DND-41 (cell line): ENCODE measurements at regions not wholly inside any gene's neighbourhood (a gene's known extent, or its start where the extent isn't known, plus 50 kb on each side); places are given as distances from the start of the nearest gene placed in this dataset.

Experiments used
- ATAC-seq: fragments of 200-7000 bp; cut with Tn5 transposase; 3 replicates; pipeline ENCODE4 v1.9.1; 2021; ENCODE audit warnings: low read depth; ENCODE audit not compliant: insufficient read depth
- DNase-seq: peaks from one replicate; pipeline ENCODE4 v3.0.0-alpha.2; 2020
- H2AFZ ChIP-seq: 2 replicates; pipeline ENCODE4 v1.6.0; 2012; ENCODE audit warnings: low read depth, low read length
- H3K27ac ChIP-seq: 2 replicates; pipeline ENCODE4 v1.5.1; 2012; ENCODE audit warnings: low read length, inconsistent platforms
- H3K27me3 ChIP-seq: fragments of 200-600 bp; sonication (generic); 2 replicates; pipeline ENCODE4 v1.6.0; 2012; ENCODE audit warnings: low read length, mild to moderate bottlenecking, inconsistent platforms; ENCODE audit not compliant: insufficient read depth, poor library complexity
- H3K36me3 ChIP-seq: 2 replicates; pipeline ENCODE4 v1.5.1; 2012; ENCODE audit warnings: low read length, inconsistent platforms; ENCODE audit not compliant: insufficient read depth
- H3K4me1 ChIP-seq: 2 replicates; pipeline ENCODE4 v1.5.1; 2012; ENCODE audit warnings: mild to moderate bottlenecking, low read length; ENCODE audit not compliant: insufficient read depth
- H3K4me2 ChIP-seq: 2 replicates; pipeline ENCODE4 v1.6.0; 2012; ENCODE audit warnings: mild to moderate bottlenecking, moderate library complexity, low read length, inconsistent platforms; ENCODE audit not compliant: insufficient read depth
- H3K4me3 ChIP-seq, 2 experiments: fragments of 200-600 bp in 1 of 2; shearing (Covaris generic) in 1 of 2; 2 replicates each; pipeline ENCODE4 v1.5.1; 2012 to 2016; ENCODE audit warnings: inconsistent platforms in 2 of 2, low read length in 2 of 2, mild to moderate bottlenecking in 2 of 2, low read depth in 1 of 2, moderate library complexity in 1 of 2
- H3K79me2 ChIP-seq: 2 replicates; pipeline ENCODE4 v1.6.0; 2012; ENCODE audit warnings: low read length, inconsistent platforms; ENCODE audit not compliant: insufficient read depth
- H3K9ac ChIP-seq: 2 replicates; pipeline ENCODE4 v1.6.0; 2012; ENCODE audit warnings: low read depth, mild to moderate bottlenecking, inconsistent platforms, low read length, moderate library complexity
- H3K9me3 ChIP-seq: 2 replicates; pipeline ENCODE4 v1.5.1; 2012; ENCODE audit warnings: low read length, moderate library complexity, mild to moderate bottlenecking, inconsistent platforms; ENCODE audit not compliant: insufficient read depth, severe bottlenecking
- H4K20me1 ChIP-seq: 2 replicates; pipeline ENCODE4 v1.6.0; 2012; ENCODE audit warnings: low read length; ENCODE audit not compliant: insufficient read depth
- CTCF ChIP-seq: IDR thresholded peaks from 2 replicates; pipeline ENCODE4 v1.5.1; 2012; ENCODE audit warnings: borderline replicate concordance, low read length, moderate library complexity, mild to moderate bottlenecking; ENCODE audit not compliant: poor library complexity, severe bottlenecking; ENCODE audit errors: extremely low read depth
- EZH2 ChIP-seq: IDR thresholded peaks from 3 replicates; pipeline ENCODE4 v1.6.1; 2012; ENCODE audit warnings: borderline replicate concordance, low read depth, mild to moderate bottlenecking, moderate library complexity, low read length, inconsistent platforms; ENCODE audit not compliant: severe bottlenecking

- ATAC-seq = no peak
- no peak overlapping the region for H3K27ac ChIP-seq
- H2AFZ ChIP-seq = no peak overlapping the region
- no peak overlapping the region for H3K4me2 ChIP-seq
- no peak overlapping the region for H3K4me3 ChIP-seq
- H3K9ac ChIP-seq = no peak overlapping the region
- no peak for DNase-seq
- no peaks in the 10 kb centered on the region for H4K20me1 ChIP-seq
- H3K79me2 ChIP-seq = no peaks in the 10 kb centered on the region
- H3K9me3 ChIP-seq = no peaks in the 10 kb centered on the region
- no peaks in the 10 kb centered on the region for H3K4me1 ChIP-seq
- TF ChIP-seq EZH2 (no peak), CTCF (no peak)
- no peaks in the 10 kb centered on the region for H3K36me3 ChIP-seq
- no peaks in the 10 kb centered on the region for H3K27me3 ChIP-seq
Observed at GRCh38 chr6:101125380-101125971, 244.3 kb upstream of the ASCC3 start.

GRCh38 chr6:101126501-101126900, 245.4 kb upstream of the ASCC3 start:
- TF ChIP-seq CTCF (no peak), EZH2 (no peak)
- ATAC-seq = no peak
- no peaks in the 10 kb centered on the region for H3K9me3 ChIP-seq
- H3K4me3 ChIP-seq = no peak overlapping the region
- no peaks in the 10 kb centered on the region for H4K20me1 ChIP-seq
- H3K4me1 ChIP-seq = no peaks in the 10 kb centered on the region
- no peak overlapping the region for H3K4me2 ChIP-seq
- no peak overlapping the region for H2AFZ ChIP-seq
- H3K27ac ChIP-seq = no peak overlapping the region
- no peaks in the 10 kb centered on the region for H3K36me3 ChIP-seq
- no peaks in the 10 kb centered on the region for H3K79me2 ChIP-seq
- H3K9ac ChIP-seq = no peak overlapping the region
- DNase-seq = no peak
- H3K27me3 ChIP-seq = no peaks in the 10 kb centered on the region

GRCh38 chr6:101129851-101130250, 248.7 kb upstream of the ASCC3 start:
- H3K9me3 ChIP-seq = no peaks in the 10 kb centered on the region
- no peaks in the 10 kb centered on the region for H3K4me1 ChIP-seq
- TF ChIP-seq CTCF (no peak), EZH2 (no peak)
- ATAC-seq = no peak
- DNase-seq = no peak
- H3K79me2 ChIP-seq = no peaks in the 10 kb centered on the region
- no peak overlapping the region for H3K4me3 ChIP-seq
- H4K20me1 ChIP-seq = no peaks in the 10 kb centered on the region
- no peak overlapping the region for H3K27ac ChIP-seq
- no peaks in the 10 kb centered on the region for H3K27me3 ChIP-seq
- no peak overlapping the region for H3K9ac ChIP-seq
- no peak overlapping the region for H3K4me2 ChIP-seq
- H2AFZ ChIP-seq = no peak overlapping the region
- no peaks in the 10 kb centered on the region for H3K36me3 ChIP-seq

GRCh38 chr6:101146389-101146788, 247.1 kb upstream of the GRIK2 start:
- no peaks in the 10 kb centered on the region for H3K79me2 ChIP-seq
- no peak for DNase-seq
- TF ChIP-seq CTCF (no peak), EZH2 (no peak)
- H3K27me3 ChIP-seq = no peaks in the 10 kb centered on the region
- H3K4me3 ChIP-seq = no peak overlapping the region
- no peak overlapping the region for H3K27ac ChIP-seq
- no peaks in the 10 kb centered on the region for H3K9me3 ChIP-seq
- H3K4me2 ChIP-seq = no peak overlapping the region
- no peaks in the 10 kb centered on the region for H4K20me1 ChIP-seq
- no peak overlapping the region for H2AFZ ChIP-seq
- no peak overlapping the region for H3K9ac ChIP-seq
- H3K36me3 ChIP-seq = no peaks in the 10 kb centered on the region
- ATAC-seq = no peak
- no peaks in the 10 kb centered on the region for H3K4me1 ChIP-seq
